NT2/D1 (cell line): ENCODE measurements at regions not wholly inside any gene's neighbourhood (a gene's known extent, or its start where the extent isn't known, plus 50 kb on each side); places are given as distances from the start of the nearest gene placed in this dataset.

Source experiments
- DNase-seq: peaks from one replicate; pipeline ENCODE4 v3.0.0-alpha.2; 2011; ENCODE audit warnings: low read depth, low spot score
- H3K27me3 ChIP-seq: 2 replicates; pipeline ENCODE4 v1.6.0; 2011; ENCODE audit warnings: mild to moderate bottlenecking; ENCODE audit not compliant: insufficient read length, insufficient read depth
- H3K36me3 ChIP-seq: 2 replicates; pipeline ENCODE4 v1.6.1; 2011; ENCODE audit warnings: mild to moderate bottlenecking, low read length, mixed read lengths; ENCODE audit not compliant: insufficient read depth, insufficient read length
- H3K4me1 ChIP-seq: 2 replicates; pipeline ENCODE4 v1.5.1; 2011; ENCODE audit not compliant: insufficient read depth, insufficient read length
- H3K4me3 ChIP-seq: 2 replicates; pipeline ENCODE4 v1.5.1; 2011; ENCODE audit warnings: low read depth; ENCODE audit not compliant: insufficient read length
- H3K9ac ChIP-seq: 2 replicates; pipeline ENCODE4 v1.6.0; 2011; ENCODE audit warnings: low read depth; ENCODE audit not compliant: insufficient read length
- H3K9me3 ChIP-seq: 2 replicates; pipeline ENCODE4 v1.5.1; 2011; ENCODE audit warnings: mild to moderate bottlenecking, low read length; ENCODE audit not compliant: insufficient read depth
- SUZ12 ChIP-seq: IDR thresholded peaks from 2 replicates; pipeline ENCODE4 v1.6.1; 2011; ENCODE audit not compliant: insufficient read length, insufficient read depth; ENCODE audit errors: extremely low read depth
- YY1 ChIP-seq: IDR thresholded peaks from 2 replicates; pipeline ENCODE4 v1.6.1; 2011; ENCODE audit not compliant: insufficient read length, insufficient read depth
- ZNF274 ChIP-seq: IDR thresholded peaks from 2 replicates; pipeline ENCODE4 v1.6.1; 2011; ENCODE audit warnings: mild to moderate bottlenecking, low read depth, low read length

DNA sequence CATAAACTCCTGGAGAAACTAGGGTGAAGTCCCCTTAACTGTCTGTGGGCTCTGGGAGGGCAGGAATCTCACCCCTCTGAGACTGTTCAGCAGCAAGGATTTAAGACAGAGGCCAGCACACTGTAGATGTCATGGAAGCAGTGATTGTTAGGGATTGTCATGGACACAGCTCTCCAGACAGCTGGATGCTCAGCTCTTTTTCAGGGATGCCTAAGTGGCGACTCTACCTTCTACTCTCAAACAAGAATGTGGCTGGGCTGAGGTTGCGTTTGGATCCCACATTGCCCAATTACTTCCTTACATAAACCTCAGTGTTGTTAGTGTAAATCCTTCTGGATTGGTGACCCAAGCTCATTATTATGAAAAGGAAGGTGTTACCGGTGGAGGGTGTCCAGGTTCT lies 291.9 kb upstream of the VCX3A start:
- Histone ChIP-seq H3K4me1 (no peaks in the 10 kb centered on the region), H3K27me3 (no peaks in the 10 kb centered on the region), H3K36me3 (no peaks in the 10 kb centered on the region), H3K9ac (no peak overlapping the region), H3K9me3 (no peaks in the 10 kb centered on the region), H3K4me3 (no peak overlapping the region)
- DNase-seq = peak; percentile 49
- TF ChIP-seq YY1 (no peak), SUZ12 (no peak), ZNF274 (no peak)

- Histone ChIP-seq H3K27me3 (no peaks in the 10 kb centered on the region), H3K4me1 (no peaks in the 10 kb centered on the region), H3K4me3 (no peak overlapping the region), H3K36me3 (no peaks in the 10 kb centered on the region), H3K9me3 (no peaks in the 10 kb centered on the region), H3K9ac (no peak overlapping the region)
- no peak for DNase-seq
- TF ChIP-seq ZNF274 (no peak), SUZ12 (no peak), YY1 (no peak)
Observed at GRCh38 chrX:6821730-6822129, 286.8 kb upstream of the VCX3A start.

DNA sequence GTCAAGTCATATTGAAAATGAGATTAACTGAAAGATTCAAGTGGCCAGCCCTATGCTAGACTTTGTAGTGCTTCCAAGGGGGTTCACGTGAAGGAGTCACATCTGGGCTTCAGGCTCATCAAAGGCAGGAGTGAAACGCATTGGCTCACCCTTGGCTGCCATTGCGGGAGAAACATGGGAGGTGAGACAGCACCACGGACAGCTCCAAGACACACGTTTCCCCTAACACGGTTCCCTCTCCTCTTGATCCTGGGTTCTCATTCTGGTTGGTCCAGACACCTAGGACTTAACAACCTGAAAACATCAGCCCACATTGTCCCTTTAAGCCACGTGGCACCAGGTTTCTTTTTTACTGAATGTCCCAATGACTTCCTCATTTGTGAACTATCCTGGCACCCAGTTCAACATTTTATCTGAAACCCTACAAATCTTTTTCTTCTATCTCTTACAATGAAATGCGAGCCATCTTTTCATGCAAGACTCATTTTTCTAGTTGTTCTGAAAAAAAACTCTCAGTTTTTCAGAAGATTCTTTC lies 279.0 kb upstream of the VCX3A start:
- TF ChIP-seq SUZ12 = no peak
- TF ChIP-seq ZNF274 = no peak
- TF ChIP-seq YY1 = no peak
- DNase-seq = no peak
- Histone ChIP-seq H3K27me3 (no peaks in the 10 kb centered on the region), H3K4me3 (no peak overlapping the region), H3K9ac (no peak overlapping the region), H3K4me1 (no peaks in the 10 kb centered on the region), H3K9me3 (no peaks in the 10 kb centered on the region; the same call in 1 of the 2 replicates), H3K36me3 (no peaks in the 10 kb centered on the region)

DNA sequence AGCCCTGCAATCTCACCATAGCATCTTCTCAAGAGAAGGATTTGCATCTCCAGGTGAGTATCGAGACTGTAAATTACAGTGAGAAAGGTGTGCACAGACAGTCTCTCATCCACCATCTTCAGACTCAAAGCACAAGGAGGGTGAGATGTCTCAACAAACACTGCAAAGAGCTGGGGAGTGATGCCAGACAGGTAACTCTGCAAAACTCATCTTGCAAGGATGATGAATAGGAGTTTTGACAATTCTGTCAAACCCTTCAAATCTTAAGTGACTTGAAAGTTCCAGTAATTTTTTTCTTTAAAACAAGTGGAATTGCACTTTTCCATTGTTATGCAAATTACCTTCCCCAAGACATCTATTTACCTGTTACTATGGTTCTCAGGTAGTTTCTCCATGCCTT lies 277.2 kb upstream of the VCX3A start:
- Histone ChIP-seq H3K36me3 (no peaks in the 10 kb centered on the region), H3K9ac (no peak overlapping the region), H3K4me1 (no peaks in the 10 kb centered on the region), H3K4me3 (no peak overlapping the region), H3K27me3 (no peaks in the 10 kb centered on the region), H3K9me3 (no peaks in the 10 kb centered on the region; the same call in 1 of the 2 replicates)
- TF ChIP-seq SUZ12 (no peak), ZNF274 (no peak), YY1 (no peak)
- no peak for DNase-seq

GRCh38 chrX:6810776-6811175 lies 275.9 kb upstream of the VCX3A start:
- Histone ChIP-seq H3K9me3 (no peaks in the 10 kb centered on the region), H3K4me3 (no peak overlapping the region), H3K9ac (no peak overlapping the region), H3K27me3 (no peaks in the 10 kb centered on the region), H3K36me3 (no peaks in the 10 kb centered on the region), H3K4me1 (no peaks in the 10 kb centered on the region)
- TF ChIP-seq YY1 (no peak), SUZ12 (no peak), ZNF274 (no peak)
- no peak for DNase-seq

DNA sequence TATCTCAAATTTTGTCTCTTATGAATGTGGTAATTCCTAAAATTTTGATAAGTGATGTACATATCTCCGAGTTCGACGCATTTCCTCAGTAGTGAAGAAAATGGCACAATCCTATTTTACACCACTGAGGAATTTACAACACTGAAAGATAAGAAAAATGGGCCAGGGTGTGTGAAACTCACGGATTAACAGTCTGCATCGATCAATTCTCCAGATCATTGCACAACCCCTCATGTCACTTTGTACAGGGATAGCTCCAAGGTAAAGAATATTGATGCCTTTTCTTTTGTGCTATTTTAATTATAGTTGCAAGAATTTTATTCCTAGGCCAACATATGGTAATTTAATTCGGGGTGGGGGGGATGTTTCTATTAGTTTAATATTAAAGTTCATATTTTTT lies 268.7 kb upstream of the VCX3A start:
- DNase-seq = no peak
- H3K9ac ChIP-seq = no peak overlapping the region
- no peaks in the 10 kb centered on the region for H3K4me1 ChIP-seq
- H3K9me3 ChIP-seq = no peaks in the 10 kb centered on the region
- TF ChIP-seq YY1 (no peak), ZNF274 (no peak), SUZ12 (no peak)
- no peak overlapping the region for H3K4me3 ChIP-seq
- H3K27me3 ChIP-seq = no peaks in the 10 kb centered on the region
- no peaks in the 10 kb centered on the region for H3K36me3 ChIP-seq

- no peak for DNase-seq
- no peak for TF ChIP-seq ZNF274
- no peak for TF ChIP-seq SUZ12
- TF ChIP-seq YY1 = no peak
- Histone ChIP-seq H3K4me1 (no peaks in the 10 kb centered on the region), H3K9ac (no peak overlapping the region), H3K9me3 (no peaks in the 10 kb centered on the region), H3K27me3 (no peaks in the 10 kb centered on the region), H3K4me3 (no peak overlapping the region), H3K36me3 (no peaks in the 10 kb centered on the region)
Observed at GRCh38 chrX:6793000-6793399, 258.1 kb upstream of the VCX3A start.
